Stimulated activated naive CD8-positive, alpha-beta T cell treated with anti-CD3 and anti-CD28 coated beads, Interleukin-15, amount 100 ng/mL, for 72 hours (primary cell): ENCODE measurements at regions not wholly inside any gene's neighbourhood (a gene's known extent, or its start where the extent isn't known, plus 50 kb on each side); places are given as distances from the start of the nearest gene placed in this dataset.

ENCODE experiments used
- ATAC-seq: fragments of 150-1000 bp; cut with Tn5 transposase; 2 replicates; pipeline ENCODE4 v1.10.0; 2021; ENCODE audit warnings: mild to moderate bottlenecking, moderate library complexity
- DNase-seq, 2 donors: peaks; one replicate each; pipeline ENCODE4 v3.0.0; 2021 to 2022
- H3K27ac Mint-ChIP-seq, 2 donors: one replicate each; pipeline ENCODE4 v1.8.0; 2022; ENCODE audit warnings: mild to moderate bottlenecking in 2 of 2, mixed read lengths in 2 of 2, moderate library complexity in 2 of 2
- H3K27me3 Mint-ChIP-seq: one replicate; pipeline ENCODE4 v1.8.0; 2022; ENCODE audit warnings: mixed read lengths
- H3K4me1 Mint-ChIP-seq: one replicate; pipeline ENCODE4 v1.8.0; 2022; ENCODE audit warnings: mild to moderate bottlenecking, mixed read lengths
- H3K4me3 Mint-ChIP-seq, 2 donors: one replicate each; pipeline ENCODE4 v1.8.0; 2022; ENCODE audit warnings: mild to moderate bottlenecking in 2 of 2, mixed read lengths in 2 of 2, moderate library complexity in 1 of 2
- H3K9me3 Mint-ChIP-seq, 2 donors: one replicate each; pipeline ENCODE4 v1.8.0; 2022; ENCODE audit warnings: mixed read lengths in 2 of 2

DNA sequence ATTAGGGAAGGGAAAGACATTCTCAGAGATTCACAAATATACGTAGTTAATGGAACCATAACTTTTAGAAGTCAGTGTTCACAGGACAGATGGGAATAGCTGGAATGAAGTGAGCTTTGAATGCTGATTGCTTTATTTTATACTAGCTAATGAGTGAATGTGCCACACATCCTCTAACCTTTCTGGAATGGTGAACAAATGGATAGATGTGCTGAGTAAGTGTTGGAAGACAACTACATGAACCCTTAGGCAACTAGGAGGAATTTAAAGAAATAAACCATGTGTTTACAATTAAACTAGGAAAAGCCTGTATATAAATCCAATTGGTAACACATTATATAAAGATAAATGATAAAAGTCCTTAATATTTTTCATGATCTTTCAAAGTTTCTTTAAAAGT is 91.6 kb upstream of the LIMCH1 start:
- Mint-ChIP-seq H3K4me1 (no peaks in the 10 kb centered on the region), H3K27me3 (no peaks in the 10 kb centered on the region), H3K27ac (peak overlapping the region in 1 of 2 donors; percentile 77), H3K4me3 (no peak overlapping the region), H3K9me3 (peaks cover 0 to 4% of the 10 kb centered on the region in 2 donors)
- ATAC-seq (no peak), DNase-seq (no peak)

DNA sequence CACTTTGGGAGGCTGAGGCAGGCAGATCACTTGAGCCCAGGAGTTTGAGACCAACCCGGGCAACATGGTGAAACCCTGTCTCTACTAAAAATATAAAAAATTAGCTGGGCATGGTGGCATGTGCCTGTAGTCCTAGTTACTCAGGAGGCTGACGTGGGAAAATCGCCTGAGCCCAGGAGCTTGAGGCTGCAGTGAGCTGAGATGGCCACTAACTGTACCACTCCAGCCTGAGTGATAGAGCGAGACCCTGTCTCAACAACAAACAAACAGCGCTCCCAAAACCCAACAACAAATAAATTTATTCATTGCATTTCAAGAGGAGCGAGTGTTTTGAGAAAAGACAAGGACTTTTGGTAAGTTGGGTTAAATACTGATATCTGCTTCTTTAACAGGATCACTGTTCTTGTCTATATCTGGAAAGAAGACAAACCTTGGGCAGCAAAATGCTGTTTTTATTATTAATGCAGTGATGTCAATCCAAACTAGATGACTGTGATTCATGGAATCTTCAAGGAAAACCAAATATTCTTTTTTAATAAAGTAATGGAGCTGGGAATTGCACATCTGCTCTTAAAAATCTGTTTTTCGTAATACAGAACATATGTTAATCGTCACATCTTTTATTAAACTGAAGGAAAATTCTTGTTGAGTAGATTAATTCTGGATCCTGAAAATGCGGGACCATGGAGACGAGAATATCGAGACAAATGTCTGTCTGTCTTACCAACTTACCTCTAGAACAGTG is 90.8 kb upstream of the LIMCH1 start:
- Mint-ChIP-seq H3K27me3 (no peaks in the 10 kb centered on the region), H3K9me3 (peaks cover 0 to 4% of the 10 kb centered on the region in 2 donors), H3K4me3 (no peak overlapping the region), H3K4me1 (no peaks in the 10 kb centered on the region), H3K27ac (no peak overlapping the region)
- ATAC-seq (no peak), DNase-seq (no peak)

DNA sequence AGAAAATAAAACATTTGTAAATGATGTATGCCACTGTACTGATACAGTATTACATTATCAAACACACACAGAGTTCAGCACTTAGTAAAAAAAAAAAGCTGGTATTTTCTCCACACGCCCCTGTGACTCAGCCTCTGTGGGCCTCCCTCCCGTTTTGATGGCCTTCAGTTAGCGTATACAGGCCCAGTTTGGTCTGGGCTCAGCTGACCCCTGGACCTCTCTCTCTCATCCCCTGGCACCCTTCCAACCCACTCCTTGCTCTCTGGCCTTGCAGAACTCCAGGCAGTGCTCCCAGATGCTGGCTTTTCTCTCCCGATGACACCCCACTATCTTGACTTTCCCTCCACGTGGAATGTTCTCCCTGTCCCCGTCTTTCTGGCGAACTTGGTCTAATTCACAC is 89.0 kb upstream of the LIMCH1 start:
- ATAC-seq: no peak
- peaks cover 0 to 4% of the 10 kb centered on the region in 2 donors for H3K9me3 Mint-ChIP-seq

DNA sequence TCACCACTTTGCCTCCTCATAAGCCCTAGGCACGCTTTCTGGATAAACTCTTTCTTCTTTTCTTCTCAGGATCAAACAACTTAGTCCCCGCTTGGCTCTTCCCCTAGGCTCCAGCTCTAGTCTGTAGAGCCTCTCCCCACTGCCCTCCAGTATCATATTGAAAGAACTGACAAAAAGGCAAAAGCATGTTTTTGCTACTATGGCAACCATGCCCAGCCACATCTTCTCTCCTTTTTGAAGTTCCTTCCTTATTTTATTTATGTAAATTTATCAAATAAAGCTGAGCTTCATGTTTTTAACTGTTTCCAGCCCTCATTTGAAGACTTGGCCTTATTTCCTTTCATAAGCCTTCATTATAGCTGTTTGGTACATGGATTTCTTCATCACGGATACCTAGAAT is 86.0 kb upstream of the LIMCH1 start:
- Mint-ChIP-seq H3K27me3 (no peaks in the 10 kb centered on the region), H3K4me3 (no peak overlapping the region), H3K4me1 (no peaks in the 10 kb centered on the region), H3K9me3 (peaks cover 0 to 4% of the 10 kb centered on the region in 2 donors), H3K27ac (no peak overlapping the region)
- no peak for DNase-seq
- no peak for ATAC-seq

More for the DNA sequence above, 89.0 kb upstream of the LIMCH1 start:
- Mint-ChIP-seq H3K27ac (no peak overlapping the region), H3K27me3 (no peaks in the 10 kb centered on the region), H3K4me3 (no peak overlapping the region), H3K4me1 (no peaks in the 10 kb centered on the region)
- no peak for DNase-seq

DNA sequence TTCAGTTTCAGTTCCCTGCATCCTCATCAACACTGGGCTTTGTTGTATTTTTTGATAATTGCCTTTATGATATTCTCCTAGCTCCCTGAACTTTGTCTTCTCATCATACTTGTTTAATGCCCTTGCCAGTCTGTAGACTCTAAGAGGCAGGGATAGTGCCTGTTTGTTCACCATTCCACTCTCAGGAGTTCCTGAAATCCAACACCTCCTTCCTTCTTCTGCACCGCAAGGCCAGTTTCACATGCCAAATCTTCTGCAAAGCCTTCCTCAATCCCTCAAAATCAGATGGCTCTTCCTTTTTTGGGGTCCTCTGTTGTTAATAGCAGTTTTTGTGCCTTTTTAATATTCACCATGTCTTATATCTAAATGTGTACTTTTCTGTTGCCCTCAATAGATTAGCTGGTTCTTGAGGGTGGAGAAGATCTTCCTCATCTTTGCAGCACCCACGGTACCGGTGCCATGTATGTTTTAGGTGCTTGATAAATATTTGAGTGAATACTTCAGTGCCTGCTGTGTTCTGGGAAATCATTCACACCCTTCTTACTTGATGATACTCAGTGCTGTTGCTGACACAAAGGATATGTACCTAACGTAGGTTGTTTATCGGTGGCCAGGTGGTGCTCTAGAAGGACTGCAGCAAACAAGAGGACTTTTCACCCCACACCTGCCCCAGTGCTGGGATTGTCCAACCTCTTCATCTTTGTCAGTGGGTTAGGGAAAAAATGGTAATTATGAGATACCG is 85.3 kb upstream of the LIMCH1 start:
- Mint-ChIP-seq H3K9me3 (peaks cover 0 to 4% of the 10 kb centered on the region in 2 donors), H3K27me3 (no peaks in the 10 kb centered on the region), H3K4me3 (no peak overlapping the region), H3K4me1 (no peaks in the 10 kb centered on the region), H3K27ac (no peak overlapping the region)
- ATAC-seq (no peak), DNase-seq (no peak)

DNA sequence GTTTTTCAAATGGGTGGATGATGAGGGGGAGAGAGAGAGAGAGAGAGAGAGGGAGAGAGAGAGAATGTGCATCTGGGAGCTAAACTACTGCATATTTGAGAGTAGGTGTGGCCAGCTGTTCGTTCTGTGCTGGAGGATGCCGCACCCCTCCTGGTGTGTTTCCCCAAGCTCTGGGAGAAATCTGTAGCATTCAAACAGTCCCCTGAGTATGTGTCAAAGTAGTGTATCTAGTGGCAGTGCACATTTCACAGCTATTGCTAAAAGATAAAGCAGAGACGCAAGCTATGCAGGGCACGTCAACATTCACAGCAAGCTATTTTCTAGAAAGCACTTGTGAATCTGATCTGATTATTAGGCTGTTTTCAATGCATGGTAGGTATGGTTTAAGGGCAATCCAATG is 83.5 kb upstream of the LIMCH1 start:
- Mint-ChIP-seq H3K27me3 (peaks cover 12% of the 10 kb centered on the region), H3K9me3 (peaks cover 0 to 2% of the 10 kb centered on the region in 2 donors), H3K4me3 (no peak overlapping the region), H3K27ac (no peak overlapping the region), H3K4me1 (no peaks in the 10 kb centered on the region)
- DNase-seq (no peak), ATAC-seq (no peak)

DNA sequence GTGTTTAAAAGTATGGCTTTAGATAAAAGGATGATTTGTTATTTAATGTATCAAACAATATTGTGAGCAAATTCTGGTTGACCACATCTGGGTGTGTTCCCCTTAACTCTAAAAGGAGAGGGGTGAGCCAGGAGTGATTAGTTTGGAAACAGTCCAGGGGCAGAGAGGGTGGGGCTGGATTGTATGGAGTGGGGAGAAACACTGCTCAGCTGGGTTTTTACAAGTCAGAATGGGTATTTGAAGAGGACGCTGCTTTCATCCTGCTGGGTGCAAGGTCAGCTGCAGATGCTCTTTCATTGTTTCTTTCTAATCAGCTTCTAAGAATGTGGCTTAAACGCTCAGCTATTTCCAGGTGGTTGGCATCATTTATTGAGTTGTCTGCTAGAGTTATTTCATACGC is 82.8 kb upstream of the LIMCH1 start:
- Mint-ChIP-seq H3K4me1 (no peaks in the 10 kb centered on the region), H3K27me3 (peaks cover 15% of the 10 kb centered on the region), H3K4me3 (no peak overlapping the region), H3K9me3 (no peaks in the 10 kb centered on the region), H3K27ac (no peak overlapping the region)
- DNase-seq (no peak), ATAC-seq (no peak)

DNA sequence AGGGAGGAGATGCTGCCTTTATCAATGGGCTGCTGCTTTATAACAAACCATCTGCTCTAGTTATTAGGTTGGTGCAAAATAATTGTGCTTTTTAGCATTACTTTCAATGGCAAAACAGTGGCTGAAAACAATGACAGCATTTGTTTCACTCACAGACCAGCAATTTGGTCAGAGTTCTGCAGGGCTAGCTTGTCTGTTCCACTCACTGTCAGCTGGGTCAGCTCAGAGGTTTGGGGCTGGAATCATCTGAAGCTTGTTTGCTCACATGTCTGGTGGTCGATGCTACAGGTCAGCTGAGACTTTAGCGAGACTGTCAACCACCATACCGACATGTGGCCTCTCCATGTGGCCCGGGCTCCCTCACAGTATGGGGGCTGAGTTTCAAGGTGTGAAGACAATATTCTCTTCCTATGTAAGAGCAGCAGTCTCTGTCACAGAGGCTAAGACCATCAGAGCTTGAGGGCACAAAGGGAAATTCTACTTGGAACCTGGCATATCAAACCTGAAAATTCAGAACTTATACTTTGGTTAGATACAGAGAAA is 81.3 kb upstream of the LIMCH1 start:
- DNase-seq (no peak), ATAC-seq (no peak)
- H3K27me3 Mint-ChIP-seq: peaks cover 15% of the 10 kb centered on the region
- no peaks in the 10 kb centered on the region for H3K9me3 Mint-ChIP-seq
- no peaks in the 10 kb centered on the region for H3K4me1 Mint-ChIP-seq
- H3K27ac Mint-ChIP-seq: no peak overlapping the region
- H3K4me3 Mint-ChIP-seq: no peak overlapping the region

DNA sequence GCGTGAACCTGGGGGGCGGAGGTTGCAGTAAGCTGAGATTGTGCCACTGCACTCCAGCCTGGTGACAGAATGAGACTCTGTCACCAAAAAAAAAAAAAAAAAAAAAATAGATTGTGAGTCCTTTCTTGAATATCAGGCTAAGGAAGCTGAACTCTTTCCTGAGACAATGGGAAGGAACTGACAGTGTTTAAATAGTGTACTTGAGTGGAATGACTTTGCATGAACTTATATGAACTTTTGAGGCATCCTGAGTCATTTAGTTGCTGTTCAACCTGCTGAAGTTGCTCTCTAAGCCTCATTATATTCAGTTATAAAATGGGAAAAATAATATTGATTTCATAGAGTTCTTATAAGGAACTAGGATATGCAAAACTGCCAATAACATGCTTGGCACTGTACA is 79.3 kb upstream of the LIMCH1 start:
- Mint-ChIP-seq H3K27ac (no peak overlapping the region), H3K4me1 (no peaks in the 10 kb centered on the region), H3K27me3 (peaks cover 15% of the 10 kb centered on the region), H3K9me3 (no peaks in the 10 kb centered on the region), H3K4me3 (no peak overlapping the region)
- ATAC-seq (no peak), DNase-seq (no peak)

DNA sequence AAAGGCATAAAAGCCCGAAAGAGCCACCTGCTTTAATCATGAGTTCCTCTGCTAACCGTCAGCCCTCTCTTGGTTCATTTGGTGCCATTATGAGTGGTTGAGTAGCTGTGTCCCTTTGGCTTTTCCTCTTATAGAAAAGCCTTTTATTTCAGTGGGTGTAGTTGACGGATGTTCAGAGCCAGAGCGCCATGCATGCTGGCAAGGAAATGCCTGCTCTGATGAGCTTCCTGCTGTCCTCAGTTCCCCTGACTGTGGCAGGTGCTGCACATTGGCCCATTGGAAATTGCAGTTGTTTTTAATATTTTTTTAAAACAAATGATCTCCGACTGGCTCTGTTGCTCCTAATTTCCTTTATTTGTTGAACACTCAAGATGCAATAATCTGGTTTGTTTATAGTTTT is 77.3 kb upstream of the LIMCH1 start:
- H3K4me1 Mint-ChIP-seq: no peaks in the 10 kb centered on the region
- H3K27ac Mint-ChIP-seq: no peak overlapping the region
- DNase-seq (no peak), ATAC-seq (no peak)
- no peak overlapping the region for H3K4me3 Mint-ChIP-seq
- H3K27me3 Mint-ChIP-seq: peaks cover 15% of the 10 kb centered on the region
- H3K9me3 Mint-ChIP-seq: peaks cover 3 to 11% of the 10 kb centered on the region in 2 donors

DNA sequence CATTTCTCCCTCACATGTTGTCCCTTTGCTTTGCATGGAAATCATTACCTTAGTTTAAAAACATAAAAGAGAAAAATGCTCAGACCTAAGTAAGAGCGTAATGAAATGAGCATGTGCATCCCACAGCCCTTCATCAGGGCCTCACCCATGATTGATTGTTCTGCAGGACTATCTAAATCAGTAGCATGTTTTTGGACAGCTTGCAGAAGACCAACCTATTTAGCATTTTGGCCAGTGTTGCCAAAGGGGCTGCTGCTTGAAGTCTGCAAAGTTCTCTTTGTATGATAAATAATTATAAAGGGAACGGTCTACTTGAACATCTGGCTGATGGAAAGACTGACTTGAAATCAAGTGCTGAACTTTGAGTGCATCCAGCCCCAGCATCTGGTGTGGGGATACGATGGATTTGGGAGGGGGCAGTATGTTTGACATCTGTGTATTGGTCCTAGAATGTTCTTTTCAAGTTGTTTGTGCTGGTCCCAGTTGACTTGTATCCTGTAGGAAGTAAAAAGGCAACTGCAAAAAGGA is 76.1 kb upstream of the LIMCH1 start:
- no peaks in the 10 kb centered on the region for H3K4me1 Mint-ChIP-seq
- DNase-seq (no peak), ATAC-seq (no peak)
- H3K9me3 Mint-ChIP-seq: peaks cover 3 to 11% of the 10 kb centered on the region in 2 donors
- H3K27ac Mint-ChIP-seq: no peak overlapping the region
- H3K27me3 Mint-ChIP-seq: peaks cover 15% of the 10 kb centered on the region
- no peak overlapping the region for H3K4me3 Mint-ChIP-seq

DNA sequence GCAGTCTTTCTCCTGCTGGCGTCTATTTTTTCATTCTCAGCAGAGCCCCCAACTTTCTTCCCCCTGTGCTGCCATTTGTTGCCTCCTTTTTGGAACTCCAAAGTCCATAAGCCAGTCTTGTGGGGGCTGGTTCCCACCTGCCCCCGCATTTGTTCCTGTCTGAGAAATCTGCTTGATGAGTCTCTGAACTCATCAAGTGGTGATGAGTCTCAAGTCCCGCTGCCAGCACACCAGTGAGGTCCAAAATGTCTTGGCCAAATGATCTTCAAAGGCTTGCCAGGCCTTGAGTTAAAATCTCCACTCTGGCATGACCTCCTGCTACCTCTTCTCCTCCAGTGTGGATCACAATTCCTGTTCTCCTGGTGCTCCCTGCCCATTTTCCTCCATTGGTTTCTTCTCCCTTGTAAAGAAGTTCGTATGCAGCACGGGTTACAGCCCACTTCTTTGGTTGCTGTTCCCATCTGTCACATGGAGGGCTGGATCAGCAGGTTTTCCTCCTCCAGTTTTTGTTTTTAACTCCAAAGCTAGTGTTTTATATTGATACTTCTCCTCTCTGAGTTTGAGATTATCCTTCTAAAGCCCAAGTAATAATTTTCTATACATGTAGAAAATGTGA is 72.7 kb upstream of the LIMCH1 start:
- Mint-ChIP-seq H3K9me3 (peaks cover 3 to 11% of the 10 kb centered on the region in 2 donors), H3K4me1 (no peaks in the 10 kb centered on the region), H3K27ac (no peak overlapping the region), H3K27me3 (no peaks in the 10 kb centered on the region), H3K4me3 (no peak overlapping the region)
- DNase-seq (no peak), ATAC-seq (no peak)

DNA sequence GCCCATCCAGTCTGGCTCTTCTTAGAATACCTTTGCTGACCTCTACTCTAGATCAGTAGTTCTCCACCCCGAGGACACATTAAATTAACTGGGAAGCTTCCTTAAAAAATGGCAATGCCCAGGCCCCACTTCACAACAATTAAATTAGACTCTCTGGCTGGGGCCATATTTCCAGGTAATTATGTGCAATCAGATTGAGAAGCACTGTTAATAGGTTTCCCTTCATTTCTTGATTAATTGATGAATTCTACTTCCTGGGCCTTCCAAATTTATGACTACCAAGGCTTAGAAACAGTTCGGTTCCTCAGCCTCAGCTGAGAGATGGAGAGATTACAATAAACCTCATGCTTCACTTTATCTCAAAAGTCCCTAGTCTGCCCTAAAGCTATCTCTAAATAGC is 71.7 kb upstream of the LIMCH1 start:
- H3K4me3 Mint-ChIP-seq: no peak overlapping the region
- H3K27me3 Mint-ChIP-seq: no peaks in the 10 kb centered on the region
- H3K27ac Mint-ChIP-seq: no peak overlapping the region
- peaks cover 3 to 11% of the 10 kb centered on the region in 2 donors for H3K9me3 Mint-ChIP-seq
- H3K4me1 Mint-ChIP-seq: no peaks in the 10 kb centered on the region
- ATAC-seq (no peak), DNase-seq (no peak)

DNA sequence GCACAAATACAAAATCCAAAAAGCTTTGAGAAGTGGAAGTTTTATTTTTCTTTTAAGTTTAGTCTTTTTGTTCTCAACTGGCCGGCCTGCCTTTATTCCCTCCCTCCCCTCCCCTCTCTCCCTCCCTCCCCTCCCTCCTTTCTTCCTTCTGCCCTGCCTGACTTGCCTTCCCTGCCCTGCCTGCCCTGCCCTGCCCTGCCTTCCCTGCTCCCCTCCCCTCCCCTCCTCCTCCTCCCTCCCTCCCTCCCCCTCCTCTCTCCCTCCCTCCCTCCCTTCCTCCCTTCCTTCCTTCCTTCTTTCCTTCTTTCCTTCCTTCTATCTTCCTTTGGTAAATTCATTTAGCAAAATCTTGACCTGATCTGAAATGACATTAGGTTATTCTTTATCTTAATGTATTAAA is 69.8 kb upstream of the LIMCH1 start:
- DNase-seq: no peak
- Mint-ChIP-seq H3K27ac (no peak overlapping the region), H3K4me1 (no peaks in the 10 kb centered on the region), H3K27me3 (no peaks in the 10 kb centered on the region), H3K9me3 (peaks cover 3 to 11% of the 10 kb centered on the region in 2 donors), H3K4me3 (no peak overlapping the region)
- ATAC-seq: no peak

DNA sequence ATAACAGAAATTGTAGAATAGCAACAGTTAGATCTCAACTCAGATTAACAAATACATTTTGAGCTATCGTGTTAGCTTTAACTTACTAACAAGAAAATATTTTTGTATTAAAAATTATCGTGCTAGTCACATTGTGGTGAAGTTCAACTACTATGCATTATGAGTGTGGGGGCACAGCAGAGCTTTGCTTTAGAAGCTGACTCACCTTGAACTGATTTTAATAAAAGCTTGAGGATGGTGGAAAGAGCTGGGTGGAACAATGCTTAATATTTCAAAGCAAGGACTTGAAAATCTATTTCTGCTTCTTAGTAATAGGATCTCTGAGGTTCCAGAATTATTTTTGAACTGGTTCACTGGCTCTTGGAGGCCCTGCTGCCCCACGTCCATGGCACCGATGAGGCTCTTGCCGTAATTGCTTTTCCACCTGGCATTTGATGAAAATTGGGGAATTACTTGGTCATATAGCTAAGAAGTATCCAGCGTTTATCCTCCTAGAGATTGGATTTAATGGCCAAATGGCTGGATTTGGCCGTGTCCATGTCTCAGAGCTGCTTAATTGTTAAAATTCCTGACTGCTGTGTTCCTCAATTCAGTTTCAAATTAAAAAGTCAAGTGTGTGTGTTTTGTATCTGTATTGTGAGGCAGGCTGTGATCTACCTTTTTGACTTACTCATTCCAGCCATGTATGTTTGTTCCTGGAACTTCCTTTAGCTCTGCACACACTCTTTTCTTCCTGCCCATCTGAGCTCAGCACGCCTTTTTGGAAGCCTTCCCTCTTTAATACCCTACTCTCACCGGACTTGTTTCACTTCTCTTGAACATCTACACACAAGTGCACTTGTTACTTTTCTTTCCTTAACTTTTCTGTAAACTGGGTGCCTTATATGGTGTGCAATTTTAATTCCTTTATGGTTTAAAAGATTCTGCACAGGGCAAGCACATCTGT is 66.6 kb upstream of the LIMCH1 start:
- Mint-ChIP-seq H3K9me3 (no peaks in the 10 kb centered on the region), H3K4me3 (no peak overlapping the region), H3K27me3 (no peaks in the 10 kb centered on the region), H3K27ac (no peak overlapping the region), H3K4me1 (no peaks in the 10 kb centered on the region)
- no peak for ATAC-seq
- DNase-seq: no peak
